Ectodermal cell (in vitro differentiated cells): ENCODE measurements at regions not wholly inside any gene's neighbourhood (a gene's known extent, or its start where the extent isn't known, plus 50 kb on each side); places are given as distances from the start of the nearest gene placed in this dataset.
A peak's percentile ranks its signal among the peaks of the same experiment; 100 is the strongest.
"Not testable (repeated sequence)": the region's sequence is repeated elsewhere in the genome, so short reads cannot be mapped to it uniquely, and the experiment has no call there.

ENCODE experiments used
- H3K27ac ChIP-seq: 2 replicates; pipeline ENCODE4 v1.7.0; 2013; ENCODE audit warnings: mild to moderate bottlenecking, low read depth, low read length; ENCODE audit not compliant: insufficient read depth, poor library complexity, severe bottlenecking
- H3K27me3 ChIP-seq: 2 replicates; pipeline ENCODE4 v1.7.0; 2013; ENCODE audit warnings: mild to moderate bottlenecking, low read length; ENCODE audit not compliant: insufficient read depth, control insufficient read depth, poor library complexity, severe bottlenecking
- H3K36me3 ChIP-seq: one replicate; pipeline ENCODE4 v1.7.0; 2013; ENCODE audit warnings: low read length; ENCODE audit not compliant: control insufficient read depth, insufficient read depth
- H3K4me1 ChIP-seq: one replicate; pipeline ENCODE4 v1.7.0; 2013; ENCODE audit warnings: low read length; ENCODE audit not compliant: control insufficient read depth, insufficient read depth
- H3K4me3 ChIP-seq: 2 replicates; pipeline ENCODE4 v1.7.0; 2013; ENCODE audit warnings: low read depth, low read length, control low read depth; ENCODE audit not compliant: insufficient read depth
- H3K9me3 ChIP-seq: 2 replicates; pipeline ENCODE4 v1.7.0; 2013; ENCODE audit warnings: mild to moderate bottlenecking, low read length, moderate library complexity; ENCODE audit not compliant: control insufficient read depth
- WGBS, 2 experiments: methylation state at CpG; one replicate each; pipeline ENCODE4 v1.1.7; 2013; ENCODE audit warnings: missing lambda C conversion rate in 2 of 2; 5-methylcytosine and 5-hydroxymethylcytosine counted together

DNA sequence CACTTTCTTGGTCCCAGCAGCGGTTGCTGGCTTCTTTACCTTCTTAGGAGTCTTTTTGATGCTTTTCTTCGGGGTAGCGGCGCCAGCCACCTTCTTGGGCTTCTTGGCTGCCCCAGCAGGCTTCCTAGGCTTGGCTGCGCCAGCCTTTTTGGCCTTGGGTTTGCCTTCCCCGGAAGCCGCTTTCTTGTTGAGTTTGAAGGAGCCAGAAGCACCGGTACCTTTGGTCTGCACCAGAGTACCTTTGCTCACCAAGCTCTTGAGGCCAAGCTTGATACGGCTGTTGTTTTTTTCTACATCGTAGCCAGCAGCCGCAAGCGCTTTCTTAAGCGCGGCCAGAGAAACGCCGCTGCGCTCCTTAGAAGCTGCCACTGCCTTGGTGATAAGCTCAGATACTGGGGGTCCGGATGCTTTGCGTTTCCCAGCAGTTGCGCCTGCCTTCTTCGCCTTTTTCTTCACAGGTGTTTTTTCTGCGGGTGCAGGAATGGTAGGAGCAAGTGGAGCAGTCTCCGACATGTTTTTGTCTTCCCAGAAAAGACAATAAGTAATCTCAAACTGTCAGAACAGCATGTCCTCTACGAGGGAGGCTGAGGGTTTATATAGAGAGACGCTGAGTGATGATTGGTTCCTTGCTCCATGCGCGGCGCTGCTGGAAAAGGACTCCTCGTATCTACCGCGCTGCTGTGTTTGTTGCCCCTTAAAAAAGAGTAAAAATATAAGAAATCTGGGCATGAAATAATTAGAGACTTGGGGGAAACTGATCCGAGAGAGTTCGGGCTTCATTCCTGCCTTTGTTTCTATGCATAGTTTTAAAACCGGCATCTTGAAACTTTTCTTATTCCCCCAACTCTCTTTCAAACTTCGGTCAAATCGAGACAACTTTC lies 130.3 kb upstream of the BTN3A2 start:
- no peaks in the 10 kb centered on the region for H3K9me3 ChIP-seq
- WGBS, 2 experiments, result 6 to 7% methylated on average over 36 of the region's 36 CpGs
- peak overlapping the region; percentile 66 for H3K4me3 ChIP-seq
- peak overlapping the region; percentile 74 for H3K27ac ChIP-seq
- no peaks in the 10 kb centered on the region for H3K27me3 ChIP-seq
- no peaks in the 10 kb centered on the region for H3K36me3 ChIP-seq
- peaks cover 7% of the 10 kb centered on the region for H3K4me1 ChIP-seq

DNA sequence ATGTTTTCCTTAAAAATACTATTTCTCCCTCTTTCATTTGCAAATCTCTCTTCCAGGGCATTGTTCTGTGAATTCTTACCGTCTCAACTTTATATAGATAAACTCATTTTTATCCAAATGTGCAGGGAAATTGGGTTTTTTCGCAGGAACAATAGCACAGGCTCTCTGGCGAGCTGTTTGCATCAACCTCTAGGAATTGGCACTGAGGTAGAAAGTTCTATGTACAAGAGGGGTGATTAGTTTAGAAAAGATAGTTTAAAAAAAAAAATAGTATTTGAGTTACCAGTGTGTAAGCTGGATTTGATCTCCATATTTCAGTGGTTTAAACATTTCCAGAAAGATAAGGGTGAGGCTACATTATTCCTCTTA lies 129.7 kb upstream of the BTN3A2 start:
- Histone ChIP-seq H3K27me3 (no peaks in the 10 kb centered on the region), H3K27ac (peak overlapping the region; percentile 74), H3K36me3 (no peaks in the 10 kb centered on the region), H3K9me3 (no peaks in the 10 kb centered on the region), H3K4me1 (peaks cover 7% of the 10 kb centered on the region), H3K4me3 (peak overlapping the region; percentile 66)
- WGBS, 2 experiments, result 21% methylated on average over 3 of the region's 3 CpGs

DNA sequence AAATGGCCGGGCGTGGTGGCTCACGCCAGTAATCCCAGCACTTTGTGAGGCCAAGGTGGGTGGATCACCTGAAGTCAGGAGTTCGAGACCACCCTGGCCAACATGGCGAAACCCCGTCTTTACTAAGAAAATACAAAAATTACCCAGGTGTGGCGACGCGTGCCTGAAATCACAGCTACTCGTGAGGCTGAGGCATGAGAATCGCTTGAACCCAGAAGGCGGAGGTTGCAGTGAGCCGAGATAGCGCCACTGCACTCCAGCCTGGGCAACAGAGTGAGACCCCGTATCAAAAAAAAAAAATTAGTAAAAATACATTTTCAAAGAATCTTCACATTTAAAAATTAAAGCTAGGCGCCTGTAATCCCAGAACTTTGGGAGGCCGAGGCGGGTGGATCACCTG lies 125.6 kb upstream of the BTN3A2 start:
- H3K27ac ChIP-seq, H3K9me3 ChIP-seq, H3K36me3 ChIP-seq, H3K27me3 ChIP-seq, H3K4me3 ChIP-seq, H3K4me1 ChIP-seq: not testable (repeated sequence)
- 91% methylated on average over 18 of the region's 18 CpGs for WGBS, 2 experiments

DNA sequence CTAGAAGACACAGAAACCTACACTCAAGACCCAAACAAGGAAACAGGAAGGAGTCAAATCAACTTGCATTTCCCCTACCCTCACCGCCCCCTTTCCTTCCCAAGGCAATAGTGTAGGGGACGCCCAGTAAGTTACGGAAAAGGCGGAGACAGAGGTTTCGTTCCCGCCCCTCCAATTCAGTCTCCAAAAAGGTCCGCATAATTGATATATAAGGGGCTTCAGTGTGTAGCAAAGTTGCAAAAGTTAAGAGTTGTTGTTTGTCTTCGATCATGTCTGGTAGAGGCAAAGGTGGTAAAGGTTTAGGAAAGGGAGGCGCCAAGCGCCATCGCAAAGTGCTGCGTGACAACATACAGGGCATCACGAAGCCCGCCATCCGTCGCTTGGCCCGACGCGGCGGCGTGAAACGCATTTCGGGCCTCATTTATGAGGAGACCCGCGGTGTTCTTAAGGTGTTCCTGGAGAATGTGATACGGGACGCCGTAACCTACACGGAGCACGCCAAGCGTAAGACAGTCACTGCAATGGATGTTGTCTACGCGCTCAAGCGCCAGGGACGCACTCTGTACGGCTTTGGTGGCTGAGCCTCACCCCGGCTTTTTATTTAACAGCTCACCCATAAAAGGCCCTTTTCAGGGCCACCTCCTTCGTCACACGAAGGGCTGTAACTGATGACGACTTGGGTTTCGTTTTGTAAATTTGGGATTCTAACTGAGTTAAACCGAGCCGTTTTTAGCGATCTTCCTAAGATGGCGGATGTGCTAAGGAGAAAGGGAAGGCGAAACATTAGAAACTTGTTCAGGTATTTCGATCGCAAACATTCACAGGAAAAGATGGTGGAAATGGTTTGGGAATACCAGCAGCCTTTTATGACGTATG lies 124.6 kb upstream of the BTN3A2 start:
- WGBS, 2 experiments, result 66 to 73% methylated on average over 49 of the region's 49 CpGs
- Histone ChIP-seq H3K36me3 (no peaks in the 10 kb centered on the region), H3K27ac (peak overlapping the region; percentile 76)

DNA sequence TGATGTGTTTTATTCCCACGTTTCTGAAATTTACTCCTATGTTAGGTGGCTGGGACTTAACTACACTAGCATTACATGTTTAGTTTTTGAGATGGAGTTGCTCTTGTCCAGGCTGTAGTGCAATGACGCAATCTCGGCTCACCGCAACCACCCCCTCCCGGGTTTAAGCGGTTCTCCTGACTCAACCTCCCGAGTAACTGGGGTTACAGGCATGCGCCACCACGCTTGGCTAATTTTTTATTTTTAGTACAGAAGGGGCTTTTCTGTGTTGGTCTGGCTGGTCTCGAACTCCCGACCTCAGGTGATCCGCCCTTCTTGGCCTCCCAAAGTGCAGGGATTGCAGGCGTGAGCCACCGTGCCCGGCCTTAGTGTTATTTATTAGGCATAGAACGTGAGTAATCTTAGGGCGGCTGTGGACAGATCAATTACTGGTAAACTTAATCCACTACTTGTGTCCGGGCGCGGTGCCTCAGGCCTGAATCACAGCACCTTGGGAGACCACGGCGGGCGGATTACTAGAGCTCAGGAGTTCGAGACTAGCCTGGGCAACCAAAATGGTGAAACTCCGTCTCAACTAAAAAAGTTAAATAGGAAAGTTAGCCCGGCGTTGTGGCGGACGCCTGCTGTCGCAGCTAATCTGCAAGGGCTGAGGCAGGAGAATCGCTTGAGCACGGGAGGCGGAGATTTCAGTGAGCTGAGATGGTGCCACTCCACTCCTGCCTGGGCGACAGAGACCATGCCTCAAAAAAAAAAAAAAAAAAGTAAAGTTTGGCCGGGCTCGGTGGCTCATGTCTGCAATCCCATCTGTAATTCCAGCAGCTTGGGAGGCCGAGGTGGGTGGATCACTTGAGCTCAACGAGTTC lies 123.7 kb upstream of the BTN3A2 start:
- Histone ChIP-seq H3K4me3 (peak overlapping the region; percentile 31), H3K27me3 (no peaks in the 10 kb centered on the region), H3K27ac (peak overlapping the region; percentile 76), H3K9me3 (no peaks in the 10 kb centered on the region), H3K36me3 (no peaks in the 10 kb centered on the region), H3K4me1 (no peaks in the 10 kb centered on the region)
- WGBS, 2 experiments, result 82% methylated on average over 38 of the region's 38 CpGs

More for the DNA sequence above, 124.6 kb upstream of the BTN3A2 start:
- Histone ChIP-seq H3K27me3 (no peaks in the 10 kb centered on the region), H3K9me3 (no peaks in the 10 kb centered on the region), H3K4me1 (no peaks in the 10 kb centered on the region), H3K4me3 (peak overlapping the region; percentile 31)

DNA sequence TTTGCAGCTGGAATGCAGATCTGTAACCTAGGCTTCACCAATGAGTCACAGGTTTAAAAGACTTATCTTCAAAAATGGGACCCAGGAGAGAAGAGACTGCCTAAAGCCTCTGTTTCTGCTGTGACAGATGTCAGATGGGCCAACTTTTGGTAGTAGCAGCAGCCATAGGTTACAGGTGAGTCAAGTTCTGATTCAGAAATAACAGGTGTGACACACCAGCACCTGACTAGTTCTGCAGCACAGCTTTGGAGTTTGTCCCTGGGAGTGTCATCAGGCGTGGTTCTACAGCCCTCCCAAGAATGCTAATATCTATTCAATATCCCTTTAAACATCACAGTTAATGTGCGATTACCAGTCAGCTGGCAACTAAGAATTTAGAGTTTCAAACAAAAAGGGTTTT lies 121.9 kb upstream of the BTN3A2 start:
- H3K27ac ChIP-seq, result no peak overlapping the region
- no peak overlapping the region for H3K4me3 ChIP-seq
- 87 to 88% methylated on average over 2 of the region's 2 CpGs for WGBS, 2 experiments
- no peaks in the 10 kb centered on the region for H3K9me3 ChIP-seq
- no peaks in the 10 kb centered on the region for H3K4me1 ChIP-seq
- no peaks in the 10 kb centered on the region for H3K36me3 ChIP-seq
- H3K27me3 ChIP-seq, result no peaks in the 10 kb centered on the region

DNA sequence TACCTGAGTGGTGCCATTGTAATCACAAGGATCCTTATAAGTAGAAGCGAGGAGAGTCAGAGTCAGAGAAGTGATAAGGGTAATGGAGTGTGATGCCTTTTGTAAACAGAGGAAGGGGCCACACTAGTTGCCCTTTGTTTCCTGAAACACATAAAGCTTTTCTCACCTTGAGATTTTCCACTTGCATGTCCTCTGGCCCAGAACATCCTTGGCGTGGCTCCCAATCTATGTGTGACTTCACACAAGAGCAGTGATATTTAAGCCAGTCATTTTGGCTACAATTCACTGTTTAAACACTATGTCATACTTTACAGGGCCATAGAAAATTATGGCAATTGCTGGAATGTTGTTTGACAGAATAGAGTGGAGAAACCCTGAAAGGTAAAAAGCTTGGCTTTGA lies 121.2 kb upstream of the BTN3A2 start:
- no peak overlapping the region for H3K27ac ChIP-seq
- 87 to 89% methylated on average over 2 of the region's 2 CpGs for WGBS, 2 experiments

DNA sequence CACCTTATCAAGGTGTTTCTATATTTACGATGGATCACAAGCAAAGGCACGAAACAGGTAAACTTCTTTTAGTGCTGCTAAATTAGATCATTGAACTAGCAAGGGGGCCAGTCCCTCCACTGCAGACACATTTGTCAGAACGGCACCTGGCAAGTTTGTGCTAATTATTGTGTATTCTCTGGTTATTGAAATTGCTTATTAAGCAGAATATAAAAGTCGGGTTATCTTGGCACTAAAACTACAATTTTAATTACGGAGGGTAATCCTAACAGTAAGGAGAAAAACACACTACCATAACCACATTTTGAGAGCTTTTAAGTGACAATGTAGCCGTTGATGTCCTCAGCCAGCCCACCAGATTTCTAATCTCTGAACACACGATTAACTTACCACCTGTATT lies 118.9 kb upstream of the BTN3A2 start:
- Histone ChIP-seq H3K36me3 (no peaks in the 10 kb centered on the region), H3K27ac (no peak overlapping the region), H3K9me3 (no peaks in the 10 kb centered on the region), H3K4me3 (no peak overlapping the region), H3K27me3 (no peaks in the 10 kb centered on the region), H3K4me1 (no peaks in the 10 kb centered on the region)
- WGBS, 2 experiments, result 92 to 93% methylated on average over 7 of the region's 7 CpGs

More for the DNA sequence above, 121.2 kb upstream of the BTN3A2 start:
- H3K4me1 ChIP-seq, result no peaks in the 10 kb centered on the region
- H3K36me3 ChIP-seq, result no peaks in the 10 kb centered on the region
- H3K9me3 ChIP-seq, result no peaks in the 10 kb centered on the region
- H3K4me3 ChIP-seq, result no peak overlapping the region
- no peaks in the 10 kb centered on the region for H3K27me3 ChIP-seq

DNA sequence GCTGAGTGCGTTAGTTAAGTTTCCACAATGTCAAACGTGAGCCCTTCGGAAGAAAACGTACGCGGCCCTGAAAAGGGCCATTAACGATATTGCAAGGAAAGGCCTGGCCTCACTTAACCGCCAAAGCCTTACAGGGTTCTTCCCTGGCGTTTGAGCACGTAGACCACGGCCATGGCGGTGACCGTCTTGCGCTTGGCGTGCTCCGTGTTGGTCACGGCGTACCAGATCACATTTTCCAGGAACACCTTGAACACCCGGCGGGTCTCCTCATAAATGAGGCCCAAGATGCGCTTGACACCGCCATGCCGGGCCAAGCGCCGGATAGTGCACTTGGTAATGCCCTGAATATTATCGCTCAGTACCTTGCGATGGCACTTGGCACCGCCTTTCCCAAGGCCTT lies 118.4 kb upstream of the BTN3A2 start:
- H3K4me1 ChIP-seq, result no peaks in the 10 kb centered on the region
- no peaks in the 10 kb centered on the region for H3K27me3 ChIP-seq
- H3K36me3 ChIP-seq, result no peaks in the 10 kb centered on the region
- no peak overlapping the region for H3K27ac ChIP-seq
- H3K9me3 ChIP-seq, result no peaks in the 10 kb centered on the region
- 96 to 97% methylated on average over 28 of the region's 28 CpGs for WGBS, 2 experiments
- H3K4me3 ChIP-seq, result no peak overlapping the region

DNA sequence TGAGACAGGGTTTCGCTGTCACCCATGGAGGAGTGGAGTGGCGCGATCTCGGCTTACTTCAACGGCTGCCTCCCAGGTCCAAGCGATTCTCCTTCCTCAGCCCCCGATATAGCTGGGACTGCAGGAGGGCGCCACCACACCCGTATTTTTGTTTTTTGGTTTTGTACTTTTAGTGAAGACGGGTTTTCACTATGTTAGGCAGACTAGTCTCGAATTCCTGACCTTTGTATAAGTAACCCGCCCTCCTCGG lies 115.4 kb upstream of the BTN3A2 start:
- 1 to 2% methylated on average over 13 of the region's 13 CpGs for WGBS, 2 experiments
- H3K27ac ChIP-seq, result peak overlapping the region; percentile 95
- peak overlapping the region; percentile 70 for H3K4me3 ChIP-seq
- H3K36me3 ChIP-seq, result no peaks in the 10 kb centered on the region
- H3K9me3 ChIP-seq, result no peaks in the 10 kb centered on the region
- no peaks in the 10 kb centered on the region for H3K27me3 ChIP-seq
- H3K4me1 ChIP-seq, result no peaks in the 10 kb centered on the region
